Stimulated activated CD8-positive, alpha-beta memory T cell treated with anti-CD3 and anti-CD28 coated beads, Interleukin-7, amount 100 ng/mL, for 48 hours (primary cell): ENCODE measurements at regions not wholly inside any gene's neighbourhood (a gene's known extent, or its start where the extent isn't known, plus 50 kb on each side); places are given as distances from the start of the nearest gene placed in this dataset.

Experiments used
- DNase-seq, 2 donors: peaks; one replicate each; pipeline ENCODE4 v3.0.0-alpha.2; 2020; ENCODE audit warnings: low read depth in 1 of 2; ENCODE audit errors: extremely low read depth in 1 of 2

DNA sequence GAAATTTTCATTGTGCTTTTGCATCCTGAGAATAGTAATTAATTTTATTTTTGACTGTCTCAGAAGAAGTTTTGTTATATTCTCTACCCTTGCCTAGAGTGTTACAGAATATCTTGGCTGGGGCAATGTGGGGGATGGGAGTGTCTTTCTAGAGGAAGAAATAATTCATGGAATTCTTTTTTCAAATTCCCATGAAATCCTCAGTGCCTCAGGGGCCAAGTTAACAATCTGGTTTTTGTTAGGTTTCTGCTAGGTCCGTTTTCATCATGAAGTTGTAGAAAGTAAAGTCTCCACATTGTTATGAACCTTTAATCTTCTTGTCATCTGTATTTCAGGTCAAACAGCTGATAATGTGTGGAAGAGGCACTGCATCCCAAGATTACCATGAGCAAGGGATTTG, 145.6 kb upstream of the GYPC start:
- no peak for DNase-seq

DNA sequence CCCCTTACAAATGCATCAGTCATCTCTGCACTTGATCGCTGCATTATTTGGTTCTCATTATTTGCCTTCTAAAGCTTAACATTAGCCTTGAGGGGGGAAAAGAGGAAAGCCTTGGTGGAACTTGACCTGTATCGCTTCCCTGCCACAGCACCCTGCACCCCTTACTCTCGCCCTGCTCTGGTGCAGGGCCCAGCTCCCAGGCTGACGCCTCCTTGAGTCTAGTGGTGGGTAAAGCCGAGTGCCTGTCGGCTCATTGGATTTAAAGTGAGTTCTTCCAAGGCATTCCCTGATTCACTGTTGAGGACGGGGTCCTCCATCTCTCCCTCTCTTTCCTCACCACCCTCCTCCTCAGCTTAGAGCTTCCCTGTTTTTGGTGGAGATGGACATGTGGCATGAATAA, 145.0 kb upstream of the GYPC start:
- no peak for DNase-seq

DNA sequence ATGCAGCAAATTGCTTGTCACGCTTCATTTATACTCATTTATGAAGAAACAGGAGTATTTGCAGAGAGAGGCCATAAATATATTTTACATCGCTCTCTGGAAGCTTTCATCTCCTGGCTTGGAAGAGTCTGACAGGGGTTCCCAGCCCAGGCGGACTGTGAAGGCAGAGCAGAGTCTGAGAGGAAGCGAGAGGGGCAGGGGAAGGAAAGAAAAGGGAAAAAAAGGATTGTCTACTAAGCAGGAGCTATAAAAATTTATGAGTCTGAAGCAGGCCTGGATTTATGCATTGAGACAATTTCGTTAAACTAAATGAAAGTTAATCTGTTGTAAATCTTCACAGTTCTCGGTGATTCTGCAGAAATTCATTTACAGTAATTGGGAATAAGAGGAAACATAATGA, 143.9 kb upstream of the GYPC start:
- no peak for DNase-seq

DNA sequence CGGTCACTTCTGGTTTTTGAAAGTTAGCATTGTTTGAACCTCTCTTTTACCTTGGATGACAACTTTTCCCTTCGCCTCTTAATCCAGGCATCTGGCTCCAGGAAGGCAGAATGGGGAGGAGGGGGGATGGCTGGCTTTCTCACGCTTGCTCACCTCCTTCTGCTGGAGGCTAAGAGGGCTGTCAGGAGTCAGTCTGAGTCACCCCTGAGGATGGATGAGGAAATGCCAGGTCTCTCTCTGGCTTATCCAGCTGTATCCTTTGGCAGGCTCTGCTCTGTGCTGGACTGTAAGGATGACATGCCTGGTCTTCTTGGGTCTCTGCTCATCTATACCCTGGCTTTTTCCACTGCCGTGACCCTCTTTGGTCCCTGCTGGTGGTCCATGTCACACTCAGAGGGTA, 142.9 kb upstream of the GYPC start:
- DNase-seq: no peak

DNA sequence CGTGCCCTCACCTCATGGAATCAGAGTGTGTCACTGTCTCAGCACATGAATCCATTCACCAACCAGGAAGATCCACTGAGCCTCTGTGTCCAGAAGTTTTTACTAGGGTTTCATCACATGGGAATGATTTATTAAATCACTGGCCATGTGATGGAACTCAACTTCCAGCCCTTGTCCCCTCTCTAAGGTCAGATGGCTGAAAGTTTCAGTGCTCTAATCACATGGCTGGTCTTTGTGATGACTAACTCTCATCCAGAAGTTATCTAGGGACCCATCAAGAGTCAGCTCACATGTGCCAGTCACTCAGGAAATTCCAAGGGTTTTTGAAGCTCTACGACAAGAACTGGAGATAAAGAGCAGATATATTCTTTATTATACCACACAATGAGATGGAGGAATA, 140.5 kb upstream of the GYPC start:
- no peak for DNase-seq

DNA sequence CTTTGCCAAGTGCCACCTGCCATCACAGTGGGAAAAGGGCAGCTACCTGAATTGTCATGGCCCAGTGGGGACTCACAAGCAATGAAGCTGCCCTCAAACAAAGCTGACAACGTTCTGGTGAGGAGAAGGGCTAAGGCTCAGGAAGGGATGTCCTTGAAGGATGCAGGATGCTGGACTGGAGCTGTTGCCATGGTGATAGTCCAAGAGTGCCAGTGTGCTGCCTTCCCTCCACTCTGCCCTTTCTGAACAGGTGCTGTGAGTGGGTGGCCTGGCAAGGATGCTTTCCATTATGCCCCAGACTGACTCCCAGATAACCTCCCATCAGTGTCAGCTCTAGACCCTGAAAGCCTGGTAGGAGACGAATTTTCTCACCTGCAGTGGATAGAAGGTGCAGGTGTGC, 137.8 kb upstream of the GYPC start:
- no peak for DNase-seq

DNA sequence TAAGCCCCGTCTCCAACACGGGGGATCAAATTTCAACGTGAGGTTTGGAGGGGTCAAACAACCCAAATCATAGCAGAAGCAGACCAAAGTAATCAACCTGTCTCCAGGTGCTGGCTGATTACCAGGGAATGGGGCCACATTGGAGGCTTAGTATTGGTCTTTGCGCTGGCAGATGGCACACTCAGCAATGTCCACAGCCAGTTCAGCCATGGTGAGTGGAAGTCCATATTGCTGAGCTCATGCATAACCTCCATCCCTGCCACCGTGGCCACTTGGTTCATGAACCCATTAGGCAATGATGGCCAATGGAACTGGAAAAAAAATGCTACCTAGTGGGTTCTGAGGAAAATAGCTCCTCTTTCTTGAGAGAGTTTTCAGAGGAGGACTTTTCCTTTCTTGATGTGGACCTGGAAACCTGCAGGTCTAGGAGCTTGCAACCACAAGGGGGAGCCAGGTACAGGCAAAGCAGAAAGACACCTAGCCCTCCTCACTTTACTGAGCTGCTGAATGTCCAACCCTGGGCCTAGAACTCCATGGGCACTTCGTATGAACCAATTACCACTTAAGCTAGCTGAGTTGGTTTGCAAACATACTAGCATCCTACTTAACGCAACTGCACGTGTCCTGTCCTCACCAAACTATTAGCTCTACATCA, 128.0 kb upstream of the GYPC start:
- DNase-seq: peak; percentile 6 to 42

DNA sequence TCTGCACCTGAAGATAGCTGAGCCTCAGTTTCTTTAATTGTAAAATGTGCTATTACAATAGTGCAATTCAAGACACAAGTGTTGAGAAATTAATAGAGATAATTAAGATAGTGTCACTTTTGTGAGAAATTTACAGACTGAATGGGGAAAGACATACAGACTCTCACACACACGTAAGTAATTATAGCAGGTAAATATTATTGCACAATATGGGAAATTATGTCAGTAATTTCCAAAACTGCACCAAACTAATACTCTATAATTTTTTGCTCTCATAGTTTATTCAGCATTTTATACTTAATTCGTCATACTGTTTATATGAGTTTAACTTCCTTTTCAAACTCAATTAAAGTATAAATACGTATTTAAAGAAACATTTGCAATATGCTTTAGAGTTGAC, 124.9 kb upstream of the GYPC start:
- no peak for DNase-seq

DNA sequence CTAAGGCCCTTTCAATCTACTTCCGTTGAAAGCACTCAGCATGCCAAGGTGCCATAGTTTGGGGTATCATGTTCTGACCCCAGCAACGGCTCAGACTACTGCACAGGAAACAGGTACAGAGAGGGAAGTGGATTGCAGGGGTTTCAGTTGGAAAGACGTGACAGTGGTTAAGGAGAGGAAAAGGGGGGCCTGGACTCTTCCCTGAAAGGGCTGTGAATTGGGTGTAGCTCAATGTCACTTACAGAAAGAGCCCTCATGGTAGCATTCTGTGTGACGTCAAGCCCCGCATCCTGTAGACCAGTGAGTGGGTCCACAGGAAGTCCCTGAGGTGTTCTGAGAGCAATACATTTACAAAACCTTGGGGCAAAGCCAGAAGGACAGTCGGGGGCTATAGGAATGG, 121.5 kb upstream of the GYPC start:
- no peak for DNase-seq

DNA sequence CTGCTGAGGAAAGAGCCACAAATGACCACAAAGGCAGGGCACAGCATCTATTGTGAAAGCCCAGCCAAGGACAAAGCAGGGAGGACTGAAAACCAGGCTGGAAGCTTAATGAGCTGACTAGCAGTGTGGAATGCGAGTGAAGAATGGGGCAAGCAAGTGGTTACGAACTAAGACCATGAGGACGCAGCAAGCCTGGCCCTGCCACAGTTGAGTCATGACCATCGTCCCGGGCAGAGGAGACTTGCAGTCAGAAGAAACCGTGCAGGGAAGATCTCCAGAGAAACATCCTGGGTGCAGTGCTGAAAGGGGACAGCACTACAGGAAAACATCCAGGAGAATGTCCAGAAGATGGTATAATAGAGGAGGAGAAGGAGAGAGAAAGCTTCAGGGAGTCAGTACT, 120.5 kb upstream of the GYPC start:
- no peak for DNase-seq

DNA sequence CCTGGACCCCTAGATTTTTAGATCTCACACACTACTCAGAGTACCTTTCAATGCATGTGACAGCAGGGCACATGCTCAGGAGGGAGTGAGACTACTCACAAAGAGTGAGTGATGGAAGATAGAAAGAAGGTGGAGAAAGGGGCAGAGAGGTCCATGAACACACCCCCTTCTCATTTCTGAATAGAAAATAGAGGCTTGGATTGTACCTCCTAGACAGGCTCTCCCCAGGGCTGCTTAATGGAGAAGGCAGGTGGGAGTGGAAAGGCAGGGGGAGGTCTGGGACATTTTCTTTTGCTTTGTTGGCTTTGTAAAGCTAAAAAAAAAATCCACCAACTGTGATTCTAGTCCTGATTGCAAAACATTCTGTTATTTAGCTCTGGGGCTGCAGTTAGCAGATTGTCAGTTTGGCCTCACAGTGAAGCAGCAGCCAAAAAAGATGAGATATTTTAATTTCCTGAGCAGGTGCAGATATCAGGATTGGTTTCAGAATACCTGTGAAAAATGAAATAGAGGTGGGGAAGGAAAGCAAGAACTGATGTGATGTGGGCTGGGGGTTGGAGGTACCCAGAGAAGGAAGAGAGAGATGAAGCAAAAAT, 119.3 kb upstream of the GYPC start:
- no peak for DNase-seq

DNA sequence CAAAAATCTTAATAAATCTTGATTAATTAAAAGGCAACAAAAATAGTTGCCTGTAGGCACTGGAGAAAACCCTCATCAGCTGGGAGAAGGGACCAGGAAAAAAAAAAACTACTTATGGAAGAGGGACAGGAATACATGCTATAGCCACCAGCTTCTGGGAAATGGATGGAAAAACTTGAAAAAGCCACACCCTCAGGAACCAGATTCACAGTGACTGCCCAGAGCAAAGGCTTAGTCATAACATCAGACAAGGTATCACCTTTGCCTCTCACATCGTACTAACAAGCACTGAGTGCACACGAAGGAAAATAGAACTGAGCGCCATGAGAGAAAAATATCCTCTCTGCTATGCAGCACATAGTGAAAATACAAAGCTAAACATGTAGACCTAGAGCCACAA, 116.9 kb upstream of the GYPC start:
- no peak for DNase-seq

DNA sequence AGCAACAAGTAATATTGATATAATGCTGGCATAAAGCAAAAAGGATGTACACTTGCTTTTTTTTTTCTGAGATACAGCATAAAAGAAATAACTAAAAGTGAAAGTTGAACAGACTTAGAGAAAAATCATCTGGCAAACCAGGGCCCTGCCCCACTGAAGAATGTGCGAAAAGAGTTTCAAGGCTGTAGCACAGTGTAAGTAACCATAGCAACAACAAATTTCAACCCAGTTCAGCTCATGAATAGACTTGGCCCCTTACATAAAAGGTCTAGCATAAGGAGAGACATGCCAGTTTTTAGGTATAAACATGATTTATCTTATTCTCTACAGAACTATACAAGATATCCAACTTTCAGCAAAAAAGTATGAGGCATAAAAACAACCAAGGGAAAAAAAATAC, 113.7 kb upstream of the GYPC start:
- DNase-seq: no peak

DNA sequence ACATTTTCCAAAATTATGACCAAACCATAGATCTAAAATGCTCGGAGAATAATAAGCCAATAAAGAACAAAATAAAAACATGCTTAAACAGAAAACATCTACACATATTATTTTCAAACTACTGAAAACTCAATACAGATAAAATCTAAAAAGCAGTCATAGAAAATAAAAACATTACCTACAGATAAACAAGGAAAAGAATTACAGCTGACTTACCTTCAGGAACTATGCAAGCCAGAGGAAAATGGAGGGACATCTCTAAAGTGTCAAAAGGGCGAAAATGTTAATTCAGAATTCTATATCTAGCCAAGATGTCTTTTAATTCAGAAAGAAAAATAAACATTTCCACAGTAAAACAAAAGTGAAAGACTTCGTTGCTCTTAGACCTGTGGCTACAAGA, 112.9 kb upstream of the GYPC start:
- DNase-seq: no peak

DNA sequence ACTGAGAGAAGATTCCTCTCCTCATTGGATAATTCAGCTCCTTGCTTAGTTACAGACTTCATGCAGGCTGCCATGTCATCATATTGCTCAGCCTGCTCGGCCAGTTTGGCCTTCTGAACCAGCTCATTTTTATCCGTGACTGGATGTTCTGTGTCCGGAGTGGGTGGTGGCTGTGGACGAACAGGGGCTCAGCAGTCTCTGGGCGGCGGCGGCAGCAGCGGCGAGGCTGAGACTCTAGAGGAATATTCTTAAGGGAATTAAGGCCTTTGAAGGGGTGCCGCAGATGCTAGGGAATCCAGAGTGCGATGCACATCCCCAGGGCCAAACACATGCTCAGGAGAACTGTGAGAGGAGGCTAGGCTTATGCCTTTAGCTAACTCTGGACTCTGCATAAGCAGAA, 97.9 kb upstream of the GYPC start:
- no peak for DNase-seq

DNA sequence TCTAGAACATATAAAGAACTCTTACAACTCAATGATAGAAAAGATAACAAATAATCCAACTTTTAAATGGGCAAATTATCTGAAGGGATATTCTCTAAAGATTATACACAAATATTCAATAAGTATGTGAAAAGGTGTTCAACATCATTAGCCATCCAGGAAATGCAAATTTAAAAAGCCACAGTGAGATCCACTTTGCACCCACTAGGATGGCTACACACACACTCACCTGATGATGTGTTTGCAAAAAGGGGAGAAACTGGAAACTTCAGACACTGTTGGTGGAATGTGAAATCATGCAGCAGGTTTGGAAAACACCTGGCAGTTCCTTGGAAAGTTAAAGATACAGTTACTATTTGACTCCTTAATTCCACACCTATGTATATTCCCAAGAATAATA, 87.2 kb upstream of the GYPC start:
- DNase-seq: no peak

DNA sequence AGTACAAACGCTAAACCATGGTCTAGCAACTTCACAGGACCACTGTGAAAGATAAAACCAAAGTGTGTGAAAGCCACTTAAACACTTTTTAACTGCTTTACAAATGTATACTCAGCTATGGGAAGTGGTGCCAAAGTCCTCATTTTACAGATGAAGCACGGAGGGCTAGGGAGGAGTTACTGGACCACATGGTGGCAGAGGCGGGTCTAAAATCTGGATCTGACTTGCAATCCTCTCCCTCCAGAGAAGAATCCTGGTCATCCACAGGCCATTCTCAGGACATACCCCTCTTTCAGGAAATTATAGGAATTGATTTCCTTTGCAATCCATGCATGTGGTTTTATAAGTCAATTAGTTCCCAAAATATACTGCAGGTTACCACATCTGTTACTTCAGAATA, 84.6 kb upstream of the GYPC start:
- no peak for DNase-seq

DNA sequence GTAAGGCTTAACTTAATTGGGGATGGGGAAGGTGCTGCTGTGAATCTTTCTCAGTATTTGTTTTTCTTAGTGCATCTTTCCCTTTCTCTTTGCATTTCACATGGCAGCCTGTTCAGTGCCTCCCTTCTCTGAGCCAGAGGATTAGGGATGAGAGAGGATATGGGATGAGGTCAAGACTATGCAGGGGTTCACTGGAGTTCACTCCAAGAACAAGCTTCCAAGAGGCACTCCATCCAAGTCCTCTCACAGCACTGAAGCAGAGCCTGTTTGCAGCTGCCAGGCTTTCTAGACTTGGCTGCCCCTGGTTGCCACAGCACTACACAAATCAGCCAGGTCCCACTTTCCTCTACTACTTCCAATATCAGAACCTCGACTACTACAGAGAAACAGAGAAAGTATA, 80.3 kb upstream of the GYPC start:
- DNase-seq: no peak

DNA sequence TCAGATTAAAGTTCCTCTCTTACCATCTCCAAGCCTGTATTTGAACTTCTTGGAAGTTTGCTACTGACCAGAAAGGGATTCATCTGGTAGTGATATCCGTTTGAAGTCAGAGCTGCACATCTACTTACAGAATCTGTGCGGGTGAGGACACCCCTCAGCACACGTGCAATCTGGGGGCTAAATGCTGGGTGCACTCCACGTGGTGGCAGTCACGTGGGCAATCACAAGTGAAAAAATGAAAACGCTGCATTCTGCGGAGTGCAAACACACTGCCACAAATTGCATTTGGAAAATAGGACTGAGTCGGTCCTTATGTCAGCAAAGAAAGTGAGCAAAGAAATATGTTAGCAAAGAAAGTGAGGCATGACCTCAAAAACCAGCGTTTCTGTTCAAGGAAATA, 76.1 kb upstream of the GYPC start:
- DNase-seq: no peak

DNA sequence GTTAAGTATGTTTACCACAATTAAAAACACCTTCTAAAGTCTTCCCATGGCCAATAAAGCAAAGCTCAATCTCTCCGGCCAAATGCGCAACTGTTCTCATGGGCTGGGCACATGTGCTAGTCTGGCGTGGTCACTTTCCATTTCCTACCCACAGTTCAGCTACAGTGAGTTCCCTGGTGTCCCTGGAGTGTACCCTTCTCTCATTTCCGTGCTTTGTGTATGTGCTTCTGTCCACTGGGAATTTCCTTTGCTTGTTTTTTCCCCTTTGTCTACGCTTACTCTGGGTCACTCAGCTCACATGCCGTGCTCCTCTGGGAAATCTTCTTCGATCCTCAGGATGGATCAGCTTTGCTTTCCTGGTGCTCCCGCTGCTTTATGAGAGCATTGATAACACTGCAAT, 69.6 kb upstream of the GYPC start:
- no peak for DNase-seq

DNA sequence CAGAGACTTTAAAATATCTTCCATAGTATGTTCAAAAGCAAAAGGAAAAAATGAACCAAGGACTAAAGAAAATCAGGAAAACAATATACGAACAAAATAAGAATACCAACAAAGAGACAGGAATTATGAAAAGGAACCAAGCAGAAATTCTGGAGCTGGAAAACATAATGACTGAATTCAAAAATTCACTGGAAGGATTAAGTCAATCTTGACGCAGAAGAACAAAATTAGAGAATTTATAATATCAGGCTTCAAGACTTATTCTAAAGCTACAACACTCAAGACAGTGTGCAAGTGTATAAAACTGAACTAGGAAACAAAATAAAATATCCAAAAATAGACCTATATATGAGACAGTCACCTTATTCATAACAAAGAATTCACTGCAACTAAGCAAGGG, 56.9 kb upstream of the GYPC start:
- DNase-seq: no peak

DNA sequence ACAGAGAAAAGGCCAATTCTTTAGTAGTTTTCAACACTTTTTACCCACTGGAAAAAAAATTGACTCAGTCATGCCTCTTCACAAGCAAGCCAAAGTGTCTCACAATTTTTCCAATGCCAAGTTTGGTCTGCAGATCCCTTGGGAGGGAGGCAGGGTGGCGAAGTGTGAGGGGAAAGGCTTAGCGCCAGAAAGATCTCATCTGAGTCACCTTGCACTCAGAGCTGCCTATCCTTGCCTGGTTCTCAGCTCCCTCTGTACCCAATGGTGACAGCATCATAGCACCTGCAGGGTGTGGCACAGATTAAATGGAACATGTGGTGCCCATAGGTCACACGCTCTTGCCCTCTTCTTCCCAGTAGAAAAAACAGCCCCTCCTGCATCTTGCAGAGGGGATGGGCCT, 55.2 kb upstream of the GYPC start:
- DNase-seq: no peak

DNA sequence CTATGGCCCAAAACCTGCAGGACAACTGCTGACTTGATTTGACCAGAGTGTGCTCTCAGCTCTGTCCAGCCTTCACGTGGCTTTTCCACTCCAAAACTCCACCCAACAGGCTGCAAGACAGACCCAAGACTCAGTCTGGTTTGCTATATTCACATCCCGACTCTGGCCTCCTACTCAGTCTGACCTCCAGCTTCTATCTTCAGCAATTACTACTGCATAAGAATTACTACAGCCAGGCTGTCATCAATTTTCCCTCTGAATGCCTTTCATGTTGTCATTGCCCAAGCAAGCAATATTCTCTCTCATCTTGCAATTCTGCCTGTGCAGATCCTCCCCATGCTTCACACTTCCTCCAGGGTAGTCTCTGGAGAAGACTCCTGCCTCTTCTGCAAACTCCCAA, 53.6 kb upstream of the GYPC start:
- DNase-seq: no peak
